Erythroblast (primary cell): ENCODE measurements at regions not wholly inside any gene's neighbourhood (a gene's known extent, or its start where the extent isn't known, plus 50 kb on each side); places are given as distances from the start of the nearest gene placed in this dataset.
"Not testable (repeated sequence)": the region's sequence is repeated elsewhere in the genome, so short reads cannot be mapped to it uniquely, and the experiment has no call there.

Experiments used
- GATA1 ChIP-seq: IDR thresholded peaks from 2 replicates; pipeline ENCODE4 v1.6.1; 2011; ENCODE audit warnings: low read depth, mild to moderate bottlenecking, control low read depth, low read length, moderate library complexity
- POLR2A ChIP-seq: IDR thresholded peaks from 2 replicates; pipeline ENCODE4 v1.6.1; 2011; ENCODE audit warnings: mild to moderate bottlenecking, low read length

DNA sequence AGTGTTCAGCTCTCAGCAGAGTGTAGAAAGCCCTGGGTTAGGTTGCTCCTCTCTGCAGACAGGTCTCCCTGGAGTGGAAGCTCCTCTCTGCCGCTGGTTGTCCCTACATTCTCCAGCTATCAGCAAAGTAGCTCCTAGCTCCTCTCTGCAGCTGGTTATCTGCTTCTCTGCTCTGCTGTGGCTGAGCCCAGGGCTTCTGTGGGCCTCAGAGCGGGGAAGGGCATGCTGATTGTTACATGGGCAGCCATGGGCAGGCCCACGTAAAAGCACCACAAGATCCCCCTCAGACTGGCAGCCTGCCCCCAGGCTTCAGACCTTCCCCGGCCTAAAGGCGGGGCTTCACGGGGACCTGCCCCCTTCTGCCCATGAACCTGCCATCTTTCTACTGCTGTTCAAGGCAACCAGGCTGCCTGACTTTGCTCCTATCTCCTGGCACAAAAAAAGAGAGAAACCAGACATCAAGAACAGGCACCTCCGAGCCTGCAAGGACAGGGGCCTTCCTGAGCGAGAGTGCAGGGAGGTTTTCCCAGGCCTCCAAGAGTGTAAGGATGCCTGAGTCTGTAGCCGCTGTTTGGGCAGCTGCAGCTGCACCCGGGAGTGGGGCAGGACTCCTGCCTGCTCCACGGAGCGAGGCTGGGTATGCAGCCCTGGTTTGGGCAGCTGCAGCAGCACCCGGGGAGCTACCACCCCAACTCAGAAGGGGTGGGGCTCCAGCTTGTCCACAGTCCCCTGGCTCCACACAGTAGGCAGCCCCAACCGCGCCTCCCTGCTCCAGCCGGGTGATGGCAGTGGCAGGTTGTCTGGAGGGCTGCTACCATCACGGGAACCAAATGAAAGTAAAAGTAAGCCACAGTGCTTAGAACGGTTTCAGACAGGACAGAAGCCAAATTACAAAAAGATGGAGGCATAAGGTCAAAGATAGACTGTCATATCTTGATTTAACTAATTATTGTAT is 298.7 kb upstream of the POTED start:
- TF ChIP-seq POLR2A, GATA1: not testable (repeated sequence)
